ENCODE measurements at regions not wholly inside any gene's neighbourhood (a gene's known extent, or its start where the extent isn't known, plus 50 kb on each side); places are given as distances from the start of the nearest gene placed in this dataset.

GRCh38 chr3:152160350-152161011, 108.2 kb upstream of the MBNL1 start:
- no peak overlapping the region for H2BK12ac ChIP-seq (ENCODE audit: insufficient read length, low read depth, low read length)
- TF ChIP-seq CTCF (conservative IDR thresholded peaks at IDR 0.05): no peak
- no peaks in the 10 kb centered on the region for H3K27me3 ChIP-seq (ENCODE audit: insufficient read depth, low read length)
- H2BK20ac ChIP-seq (ENCODE audit: low read depth, low read length, poor library complexity, severe bottlenecking): no peak overlapping the region
- Mint-ChIP-seq H3K9me3 (no peaks in the 10 kb centered on the region), H3K4me3 (no peak overlapping the region), H3K36me3 (ENCODE audit: insufficient read depth in 1 of 3, low read depth in 3 of 3) (no peaks in the 10 kb centered on the region), H3K27me3 (ENCODE audit: low read depth) (no peaks in the 10 kb centered on the region), H3K4me1 (no peaks in the 10 kb centered on the region), H3K27ac (peak overlapping the region in 1 of 3 experiments; percentile 80; a peak in 2 of 7 replicates)
- no peaks in the 10 kb centered on the region for H3K23me2 ChIP-seq (ENCODE audit: insufficient read length, low read depth, low read length, poor library complexity, severe bottlenecking)
- no peak overlapping the region for H4K91ac ChIP-seq (ENCODE audit: insufficient read length, low read depth, low read length)
- no peak overlapping the region for H2BK15ac ChIP-seq (ENCODE audit: low read depth, low read length)
- DNase-seq: no peak
- H3K18ac ChIP-seq (ENCODE audit: insufficient read length, low read depth, low read length): no peak overlapping the region
- H3K27ac ChIP-seq (ENCODE audit: insufficient read length, low read depth, low read length): no peak overlapping the region
- H2BK120ac ChIP-seq (ENCODE audit: low read depth, low read length, poor library complexity, severe bottlenecking): no peak overlapping the region
- H3K4me2 ChIP-seq (ENCODE audit: insufficient read depth, insufficient read length, low read length): no peak overlapping the region
- no peak overlapping the region for H3K23ac ChIP-seq (ENCODE audit: insufficient read length, low read depth, low read length)
- no peak overlapping the region for H2BK5ac ChIP-seq (ENCODE audit: insufficient read length, low read length)
- H4K20me1 ChIP-seq (ENCODE audit: control insufficient read depth, insufficient read depth, insufficient read length): no peaks in the 10 kb centered on the region
- no peak overlapping the region for H3K14ac ChIP-seq (ENCODE audit: insufficient read depth, low read length)
- no peak overlapping the region for H4K8ac ChIP-seq (replicated peaks; ENCODE audit: insufficient read length, low read depth, low read length)
- H3K9me3 ChIP-seq (ENCODE audit: control insufficient read depth, low read depth, low read length): no peaks in the 10 kb centered on the region
- H4K5ac ChIP-seq (ENCODE audit: insufficient read length, low read depth, low read length): no peak overlapping the region
- no peaks in the 10 kb centered on the region for H3K79me1 ChIP-seq (ENCODE audit: insufficient read depth, low read depth, low read length, poor library complexity, severe bottlenecking)
- H3K79me2 ChIP-seq (ENCODE audit: insufficient read depth, low read length): no peaks in the 10 kb centered on the region
- H3K4ac ChIP-seq (ENCODE audit: low read depth, low read length): no peak overlapping the region
- H3T11ph ChIP-seq (ENCODE audit: low read length): no peak overlapping the region
- H2AFZ ChIP-seq (ENCODE audit: low read length): no peak overlapping the region
- no peaks in the 10 kb centered on the region for H3K4me1 ChIP-seq (ENCODE audit: insufficient read depth, low read length)
- no peak overlapping the region for H3K9ac ChIP-seq (ENCODE audit: extremely low read depth, insufficient read length, low read length)
- no peak overlapping the region for H2AK5ac ChIP-seq (ENCODE audit: insufficient read length, low read length)
- WGBS (ENCODE audit: extremely low coverage, insufficient read length, low lambda C conversion rate): no CpG with 5 or more reads among the region's 5 CpGs
- H3K56ac ChIP-seq (ENCODE audit: insufficient read length, low read depth, low read length): no peak overlapping the region

All from H9 (cell line).